GDM1 (cell line): ENCODE measurements at regions not wholly inside any gene's neighbourhood (a gene's known extent, or its start where the extent isn't known, plus 50 kb on each side); places are given as distances from the start of the nearest gene placed in this dataset.

ENCODE experiments used
- DNase-seq: peaks from one replicate; lab custom pipeline; 2025; lab: John Stamatoyannopoulos, UW

DNA sequence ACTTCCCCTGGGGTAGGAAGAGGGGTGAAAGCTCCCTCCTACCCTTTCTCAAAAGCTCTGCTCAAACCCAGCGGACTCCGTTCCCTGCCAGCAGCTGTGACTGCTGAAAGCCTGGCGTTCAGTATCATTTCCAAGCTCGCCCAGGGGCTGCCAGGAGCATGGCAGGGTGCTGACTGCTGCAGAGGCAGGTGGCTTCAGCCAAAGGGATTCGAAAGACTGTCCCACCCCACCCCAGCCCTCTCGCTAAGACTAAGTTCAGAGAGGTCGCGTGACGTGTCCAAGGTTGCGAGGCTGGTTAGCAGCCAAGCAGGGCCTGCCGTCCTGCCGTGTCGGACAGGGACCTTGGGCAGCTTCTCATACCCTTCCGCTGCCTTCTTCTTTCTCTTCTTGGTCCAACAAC, 72.3 kb upstream of the RAB12 start:
- DNase-seq: no peak

GRCh38 chr18:8537400-8537799, 71.8 kb upstream of the RAB12 start:
- no peak for DNase-seq

- no peak for DNase-seq
Observed at GRCh38 chr18:8538935-8539334, 70.3 kb upstream of the RAB12 start.

DNA sequence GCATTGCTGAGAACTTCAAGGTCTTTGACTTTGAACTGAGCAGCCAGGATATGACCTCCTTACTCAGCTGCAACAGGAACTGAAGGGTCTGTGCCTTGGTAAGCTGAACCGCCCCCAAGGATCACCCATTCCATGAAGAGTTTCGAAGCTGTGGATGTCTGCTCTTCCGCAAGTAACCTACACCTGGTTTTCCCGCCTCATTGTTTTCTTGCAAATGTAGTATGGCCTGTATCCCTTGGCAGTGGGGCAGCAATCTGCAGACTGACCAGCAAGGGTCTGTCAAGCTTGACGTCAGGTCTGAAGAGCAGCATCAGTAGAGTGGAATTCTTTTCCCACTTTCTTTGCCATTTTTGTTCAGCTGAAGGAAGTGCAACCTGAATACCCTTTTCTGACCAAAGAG, 62.6 kb upstream of the RAB12 start:
- no peak for DNase-seq

DNA sequence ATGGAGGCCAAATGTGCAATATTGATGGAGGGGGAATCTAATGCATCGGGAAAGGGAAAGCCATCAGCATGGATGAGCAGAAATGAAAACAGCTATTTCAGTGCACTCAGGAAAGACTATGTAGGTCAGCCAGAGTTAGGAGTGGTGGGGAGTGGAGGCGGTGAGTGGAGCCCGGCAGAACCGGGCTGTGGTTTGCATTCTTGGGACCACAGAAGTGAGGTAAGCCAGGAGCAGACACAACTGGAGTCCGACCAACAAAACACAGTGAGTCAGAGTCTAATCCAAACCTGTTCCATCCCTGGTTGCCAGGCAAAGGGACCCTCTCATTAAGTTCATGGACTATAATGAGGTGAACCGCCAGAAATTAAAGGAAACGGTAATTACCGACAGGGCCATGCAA, 61.1 kb upstream of the RAB12 start:
- DNase-seq: no peak

GRCh38 chr18:8549254-8549757, 59.9 kb upstream of the RAB12 start:
- DNase-seq: no peak

DNA sequence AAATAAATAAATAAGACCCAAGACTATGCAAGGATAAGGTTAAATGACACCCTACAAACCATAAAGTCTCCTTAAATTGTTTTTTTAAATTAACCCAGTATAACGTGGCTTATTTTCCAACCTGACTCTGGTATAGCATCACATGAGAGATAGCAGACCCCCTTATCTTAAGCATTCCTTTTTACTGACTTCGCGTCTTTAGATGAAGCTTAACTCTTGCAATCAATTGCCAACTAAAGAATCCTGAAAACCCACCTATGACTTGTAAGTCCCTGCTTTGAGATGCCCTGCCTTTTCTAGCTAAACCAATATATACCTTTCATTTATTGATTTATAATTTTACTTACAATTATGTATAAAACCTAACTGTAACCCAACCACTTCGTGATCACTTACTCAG, 57.1 kb upstream of the RAB12 start:
- DNase-seq: no peak

- DNase-seq: no peak
Observed at GRCh38 chr18:8554354-8554753, 54.9 kb upstream of the RAB12 start.

DNA sequence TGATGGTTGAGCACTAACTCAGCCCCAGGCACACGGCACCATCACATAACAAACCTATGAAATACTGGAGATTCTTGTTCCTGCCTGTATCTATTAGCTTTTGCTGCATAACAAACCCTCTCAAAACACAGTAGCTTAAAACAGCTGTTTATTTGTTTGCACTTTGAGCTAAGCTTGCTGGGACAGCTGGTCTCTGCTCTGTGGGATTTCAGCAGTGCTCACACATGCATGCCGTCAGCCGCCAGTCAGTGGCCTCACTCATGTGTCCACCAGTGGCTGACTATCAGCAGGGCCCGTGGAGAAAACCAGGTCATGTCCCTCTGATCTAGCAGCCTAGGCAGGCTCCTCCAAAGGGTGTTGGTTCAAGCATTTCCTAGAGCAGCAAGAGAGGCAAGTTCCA, 52.8 kb upstream of the RAB12 start:
- DNase-seq: no peak
